HG03575 (cell line): ENCODE measurements at regions not wholly inside any gene's neighbourhood (a gene's known extent, or its start where the extent isn't known, plus 50 kb on each side); places are given as distances from the start of the nearest gene placed in this dataset.

ENCODE experiments used
- ATAC-seq: cut with Tn5 transposase; IDR thresholded peaks from one replicate; pipeline ENCODE4 v1.9.1; 2021; ENCODE audit not compliant: unreplicated experiment, insufficient number of reproducible peaks, low FRiP score; ENCODE audit errors: extremely low read depth

DNA sequence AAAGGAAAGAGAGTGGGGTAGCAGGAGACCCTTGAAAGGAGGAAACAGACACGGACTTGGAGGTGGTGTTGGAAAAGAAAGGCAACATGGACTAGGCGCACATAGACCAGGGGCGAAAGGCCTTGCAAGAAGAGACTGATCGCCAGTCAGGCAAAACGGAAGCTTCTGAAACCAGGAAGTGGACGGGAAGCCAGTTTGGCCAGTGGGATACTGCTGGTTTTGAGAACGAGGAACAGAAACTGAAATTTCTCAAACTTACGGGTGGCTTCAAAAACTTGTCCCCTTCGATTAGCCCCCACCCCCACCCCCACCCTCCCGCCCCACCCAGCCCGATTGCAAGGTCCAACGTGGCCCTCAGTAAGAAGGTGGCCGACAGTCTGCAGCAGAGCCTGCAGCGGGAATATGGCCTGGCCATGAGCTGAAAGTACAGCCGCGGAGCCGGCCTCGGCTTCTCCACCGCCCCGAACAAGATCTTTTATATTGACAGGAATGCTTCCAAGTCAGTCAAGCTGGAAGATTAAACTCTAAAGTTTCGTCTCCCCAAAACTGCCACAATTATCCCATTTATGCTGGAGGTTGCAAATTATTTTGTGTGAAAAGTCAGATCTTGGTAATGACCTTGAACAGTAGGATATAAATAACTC lies 364.7 kb downstream of the BCAT1 start:
- ATAC-seq = no peak

DNA sequence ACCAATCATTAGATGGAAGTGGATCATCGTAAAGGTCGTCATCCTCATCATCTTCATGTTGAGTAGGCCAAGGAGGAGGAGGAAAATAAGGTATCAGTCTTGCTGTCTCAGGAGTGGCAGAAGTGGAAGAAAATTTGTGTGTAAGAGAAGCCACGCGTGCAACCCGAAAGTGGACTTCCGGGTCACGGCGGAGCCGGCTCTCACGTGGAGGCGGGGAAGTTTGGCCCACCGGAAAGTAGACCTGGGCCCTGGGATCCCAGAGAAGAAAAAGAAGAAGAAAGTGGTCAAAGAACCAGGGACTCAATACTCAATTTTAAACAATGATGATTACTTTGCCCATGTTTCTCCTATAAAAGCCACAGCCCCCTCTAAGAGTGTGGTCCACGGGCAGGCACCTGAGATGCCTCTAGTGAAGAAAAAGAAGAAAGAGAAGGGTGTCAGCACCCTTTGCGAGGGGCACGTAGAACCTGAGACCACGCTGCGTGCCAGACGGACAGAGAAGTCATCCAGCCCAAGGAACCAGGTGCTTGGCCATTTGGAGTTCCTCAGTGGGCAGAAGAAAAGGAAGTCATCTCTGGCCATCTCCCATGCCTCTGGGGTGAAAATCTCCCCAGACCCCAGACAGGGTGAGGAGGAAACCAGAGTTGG lies 365.8 kb downstream of the BCAT1 start:
- ATAC-seq = no peak

DNA sequence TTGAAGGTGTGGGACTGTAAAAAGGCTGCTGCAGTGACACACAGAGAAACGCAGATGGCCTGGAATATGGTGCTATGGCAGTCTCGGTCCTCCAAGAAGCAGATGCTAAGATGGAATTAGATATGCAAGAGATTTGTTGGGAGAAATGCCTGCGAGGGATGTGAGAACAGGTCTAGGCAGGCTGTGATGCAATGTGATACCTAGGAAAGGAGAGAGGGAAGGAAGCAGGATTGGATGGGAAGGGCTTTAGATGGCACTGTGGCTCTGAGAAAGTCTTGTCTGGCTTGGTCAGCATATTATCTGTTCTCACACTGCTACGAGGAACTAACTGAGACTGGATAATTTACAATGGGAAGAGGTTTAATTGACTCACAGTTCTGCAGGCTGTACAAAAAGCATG lies 374.4 kb downstream of the BCAT1 start:
- no peak for ATAC-seq

DNA sequence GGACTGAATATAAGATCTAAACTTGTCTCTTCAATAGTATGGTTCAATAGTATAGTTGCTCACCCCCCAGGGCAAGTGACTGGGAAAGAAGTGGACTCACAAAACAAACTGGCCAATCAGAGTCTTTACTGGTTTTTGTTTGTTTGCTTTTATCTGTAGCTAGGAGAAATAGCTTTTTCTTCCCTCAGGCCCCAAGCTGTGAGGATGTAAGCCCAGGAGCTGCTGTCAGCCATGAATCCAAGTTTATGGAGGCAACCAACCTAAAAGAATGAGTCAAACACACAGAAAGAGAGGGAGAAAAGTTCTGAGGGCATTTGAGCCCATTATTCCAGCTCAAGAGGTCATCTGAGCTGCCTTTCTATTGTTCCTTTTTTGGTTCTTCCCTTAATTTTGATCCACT lies 375.3 kb downstream of the BCAT1 start:
- no peak for ATAC-seq

DNA sequence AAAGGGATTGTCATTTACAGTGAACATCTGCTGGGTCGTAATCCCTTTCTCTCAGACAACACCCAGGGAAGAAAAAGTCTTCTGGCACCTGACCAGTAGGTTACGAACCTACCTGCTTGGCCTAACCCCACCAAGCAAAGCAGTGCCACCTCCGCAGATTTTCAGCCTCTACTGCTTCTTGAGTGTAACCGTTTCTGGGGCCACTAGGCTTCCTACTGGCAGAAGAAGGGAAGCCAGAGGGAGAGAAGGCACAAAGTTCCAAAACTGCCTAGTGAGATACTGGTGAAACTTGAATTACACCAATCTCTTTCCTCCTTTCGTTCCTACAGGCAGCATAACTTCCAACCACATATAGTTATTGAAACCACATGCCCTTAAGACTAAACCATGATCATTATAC lies 383.6 kb downstream of the BCAT1 start:
- no peak for ATAC-seq

DNA sequence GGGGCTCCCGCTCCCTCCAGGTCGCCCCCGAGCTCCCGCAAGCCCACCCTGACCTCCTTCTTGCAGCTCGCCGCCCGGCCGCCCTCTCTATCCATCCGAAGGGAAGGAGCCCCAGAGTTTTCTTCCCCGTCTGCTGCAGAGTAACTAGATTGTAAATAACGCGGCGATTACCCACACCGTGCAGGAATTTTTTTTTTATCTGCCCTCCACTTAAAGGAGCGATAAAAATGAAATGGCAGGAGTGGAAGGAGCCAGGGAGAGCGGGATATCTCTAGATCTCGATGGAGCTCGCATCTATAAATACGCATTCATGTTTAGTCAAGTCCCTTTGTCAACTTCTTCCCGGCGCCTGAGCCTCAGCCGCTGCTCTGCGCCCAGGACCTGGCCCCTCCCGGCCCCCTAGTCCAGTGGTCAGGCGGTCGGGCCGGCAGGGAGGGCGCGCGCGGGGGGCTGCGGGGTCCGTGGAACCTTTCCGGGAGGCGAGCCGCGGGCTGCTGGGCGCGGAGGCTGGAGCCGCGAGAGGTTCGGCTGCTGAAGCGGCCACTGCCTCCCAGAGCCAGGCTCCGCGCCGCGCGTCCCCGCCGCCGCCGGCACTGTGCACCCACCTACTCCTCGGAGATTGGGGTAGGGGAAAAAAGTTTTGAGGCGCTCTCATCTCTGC lies 386.0 kb downstream of the BCAT1 start:
- no peak for ATAC-seq

DNA sequence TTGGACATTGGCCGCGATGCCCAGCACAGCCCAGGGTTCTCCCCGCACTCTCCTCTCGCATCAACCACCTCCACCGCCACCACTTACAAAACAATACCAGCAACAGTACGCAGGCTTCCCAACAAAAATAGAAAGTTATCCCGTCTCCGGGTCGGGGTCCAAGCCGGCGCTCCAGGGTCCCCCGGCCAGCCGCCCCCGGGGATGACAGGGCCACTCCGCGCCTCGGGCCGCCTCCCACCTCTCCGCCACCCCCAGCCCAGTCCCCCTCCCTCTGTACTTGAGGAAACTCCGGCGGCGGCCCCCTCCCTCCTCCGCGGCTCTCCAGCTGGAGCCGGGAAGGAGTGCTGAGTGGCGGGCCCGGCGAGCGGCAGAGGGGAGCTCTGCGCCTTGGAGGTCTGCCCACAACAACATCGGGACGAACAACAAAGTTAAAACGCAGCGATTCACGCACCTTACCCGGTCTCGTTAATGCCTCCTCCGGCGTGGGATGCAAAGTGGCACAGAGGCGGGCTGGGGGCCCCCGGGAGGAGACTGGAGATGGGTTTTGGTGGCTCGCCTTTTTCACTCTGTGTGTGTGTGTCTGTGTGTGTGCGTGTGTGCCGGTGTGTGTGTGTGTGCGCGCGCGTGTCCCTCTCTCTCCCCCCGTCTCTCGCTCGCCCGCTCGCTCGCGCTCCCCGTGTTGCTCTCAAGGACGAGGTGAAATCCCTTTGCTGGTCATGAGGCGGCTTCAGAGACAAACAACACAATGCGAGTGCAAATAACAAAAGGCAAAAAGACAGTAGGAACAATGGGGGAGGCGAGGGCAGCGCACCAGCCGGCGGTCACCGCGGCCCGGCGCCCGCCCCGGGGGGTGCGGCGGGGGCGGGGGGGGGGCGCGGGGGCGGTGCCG lies 386.8 kb downstream of the BCAT1 start:
- ATAC-seq = no peak

DNA sequence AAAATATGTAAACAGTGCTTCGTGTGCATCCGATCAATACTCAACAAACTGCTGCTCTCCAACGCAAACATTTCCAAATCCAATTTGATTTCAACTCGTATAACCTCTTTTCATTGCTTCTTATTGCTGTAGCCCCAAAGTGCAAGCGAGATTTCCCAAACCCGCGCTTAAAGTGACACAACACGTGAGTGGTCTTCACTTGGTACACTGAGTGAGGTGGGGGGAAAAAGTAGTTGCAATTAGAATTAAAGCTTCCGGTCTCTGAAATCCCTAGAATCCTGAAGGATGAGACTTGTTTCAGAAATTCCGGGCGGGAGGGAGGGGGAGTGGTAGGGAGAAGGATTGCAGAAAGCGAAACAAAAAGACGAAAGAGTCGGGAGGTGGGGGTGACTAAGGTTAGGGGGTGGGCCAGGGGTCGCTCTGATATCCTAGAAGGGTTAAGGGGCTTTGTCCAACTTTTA lies 387.5 kb downstream of the BCAT1 start:
- no peak for ATAC-seq

DNA sequence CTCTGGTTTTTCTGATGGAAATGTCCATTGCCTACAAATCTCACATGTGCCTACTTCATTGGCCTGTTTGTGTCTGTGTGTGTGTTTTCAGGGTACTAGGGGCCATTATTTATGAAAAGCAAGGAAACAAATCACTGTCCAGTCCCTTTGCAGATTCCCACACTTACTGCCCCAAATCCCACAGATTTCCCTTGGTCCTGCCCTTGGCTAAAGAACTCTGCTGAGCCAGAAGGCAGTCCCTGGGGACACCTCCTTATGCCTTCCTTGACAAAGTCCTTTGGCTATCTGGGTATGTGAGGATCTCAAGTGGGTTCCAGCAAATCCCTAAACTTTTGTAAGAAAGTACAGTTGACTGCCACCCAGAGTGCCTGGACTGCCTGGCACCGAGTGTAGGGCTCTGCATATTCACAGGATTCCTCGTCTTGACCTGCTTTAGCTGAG lies 388.1 kb downstream of the BCAT1 start:
- ATAC-seq = no peak

DNA sequence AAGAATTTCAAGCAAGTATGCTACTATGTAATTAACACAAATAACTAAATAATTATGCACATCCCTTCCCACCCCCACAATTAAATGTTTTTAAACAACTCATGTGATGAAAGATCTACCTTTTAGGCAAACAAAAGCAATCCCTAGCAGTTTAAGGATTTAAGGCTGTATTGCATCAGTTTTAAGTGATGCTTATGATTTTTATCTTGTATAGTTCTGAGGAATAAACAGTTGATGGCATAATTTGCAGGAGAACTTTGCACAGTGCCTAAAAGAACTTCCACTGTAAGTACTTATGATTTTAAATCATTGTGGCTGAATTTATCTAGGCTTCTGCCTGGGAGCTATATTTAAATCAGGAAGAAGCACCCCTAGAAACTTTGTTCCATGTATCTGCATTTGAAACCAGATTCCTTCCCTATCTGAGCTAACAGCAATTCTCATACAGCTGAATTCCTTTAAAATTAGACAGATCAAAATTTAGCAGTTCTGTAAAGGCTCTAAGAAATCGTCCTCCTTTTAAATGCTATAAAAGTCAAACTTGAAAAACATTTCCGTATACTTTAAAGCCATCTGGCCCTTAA lies 388.6 kb downstream of the BCAT1 start:
- ATAC-seq = no peak

DNA sequence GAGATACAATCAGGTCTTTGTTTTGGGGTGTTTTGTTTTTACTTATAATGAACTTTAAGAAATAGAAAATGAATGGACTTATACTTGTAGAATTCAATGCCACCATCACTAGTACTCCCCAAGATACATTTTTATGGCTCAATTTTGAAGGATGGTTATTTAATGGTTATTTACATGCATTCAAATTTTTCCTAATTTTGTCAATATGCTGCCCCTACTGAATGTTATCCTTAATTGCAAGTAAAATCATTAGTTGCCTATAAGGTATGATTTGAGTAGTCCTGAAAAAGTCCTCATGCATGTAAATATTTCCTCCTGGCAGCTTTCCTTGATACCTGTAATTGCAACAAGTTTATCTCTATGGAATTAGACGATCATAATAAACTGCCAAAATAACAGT lies 391.2 kb downstream of the BCAT1 start:
- ATAC-seq = no peak

DNA sequence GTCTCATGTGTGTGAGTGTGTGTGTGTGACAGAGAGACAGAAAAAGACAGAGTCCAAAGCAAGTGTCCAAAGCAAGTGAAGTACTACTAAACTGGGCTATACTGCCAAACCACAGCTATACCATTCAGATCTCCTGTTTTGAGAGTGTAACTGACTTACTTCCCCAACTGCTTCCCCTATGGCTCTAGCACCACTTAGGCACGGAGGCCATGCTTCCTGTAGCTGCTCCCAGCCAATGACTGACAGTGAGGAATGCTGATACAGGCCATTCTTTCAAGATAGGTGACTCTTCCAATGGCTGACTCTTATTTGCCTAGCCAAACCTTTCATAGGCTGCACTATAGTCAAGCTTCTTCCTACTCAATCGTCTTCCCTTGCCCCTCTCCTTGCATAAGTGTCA lies 393.2 kb downstream of the BCAT1 start:
- no peak for ATAC-seq

DNA sequence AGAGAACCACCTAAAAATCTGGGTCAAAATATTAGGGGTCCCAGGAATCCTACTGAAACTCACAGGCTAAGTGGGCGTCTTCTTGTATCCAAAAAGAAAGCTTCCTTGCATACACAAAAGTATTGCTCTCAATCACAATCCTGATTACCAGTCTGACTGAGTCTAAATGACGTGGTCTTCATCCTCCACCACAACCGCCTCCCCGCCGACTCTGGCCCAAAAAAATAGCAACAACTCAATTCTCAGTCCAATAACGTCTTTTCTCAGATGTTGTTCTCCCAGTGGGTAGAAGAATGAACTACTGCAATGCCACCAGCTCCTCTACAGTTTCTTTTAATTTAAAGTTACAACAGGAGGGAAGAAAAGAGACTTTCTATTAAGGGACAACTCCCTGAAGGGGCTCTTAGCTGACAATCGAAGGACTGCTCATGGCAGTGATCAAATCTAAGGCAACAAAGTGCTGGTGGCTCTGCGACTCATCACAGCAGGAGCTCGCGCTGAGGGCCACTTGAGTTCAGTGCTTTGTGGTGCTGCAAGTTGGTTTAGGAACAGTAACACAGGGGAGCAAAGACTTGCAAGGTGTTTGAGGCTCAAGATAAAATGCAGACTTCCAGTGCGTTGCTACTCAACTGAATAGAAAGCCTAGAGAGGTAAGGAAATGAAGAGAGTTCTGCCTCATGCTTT lies 394.1 kb downstream of the BCAT1 start:
- ATAC-seq = no peak

DNA sequence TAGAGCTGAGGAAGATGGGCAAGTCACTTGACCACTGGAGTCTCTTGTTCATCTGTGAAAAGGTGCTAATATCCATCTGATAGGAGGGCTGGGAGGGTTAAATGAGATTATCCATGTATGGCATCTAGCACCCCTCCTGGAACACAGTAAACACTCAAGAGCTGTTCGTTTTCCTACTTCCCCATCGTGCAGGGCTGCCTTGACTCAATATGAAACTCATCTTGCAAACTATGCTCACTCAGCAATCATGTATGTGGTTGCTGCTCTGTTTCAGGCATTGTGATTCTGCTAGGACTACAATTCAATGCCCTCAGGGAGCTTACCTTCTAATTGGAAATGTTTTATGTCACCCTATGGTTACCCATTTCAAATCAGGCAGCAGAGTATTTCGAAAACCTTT lies 395.6 kb downstream of the BCAT1 start:
- ATAC-seq = no peak

DNA sequence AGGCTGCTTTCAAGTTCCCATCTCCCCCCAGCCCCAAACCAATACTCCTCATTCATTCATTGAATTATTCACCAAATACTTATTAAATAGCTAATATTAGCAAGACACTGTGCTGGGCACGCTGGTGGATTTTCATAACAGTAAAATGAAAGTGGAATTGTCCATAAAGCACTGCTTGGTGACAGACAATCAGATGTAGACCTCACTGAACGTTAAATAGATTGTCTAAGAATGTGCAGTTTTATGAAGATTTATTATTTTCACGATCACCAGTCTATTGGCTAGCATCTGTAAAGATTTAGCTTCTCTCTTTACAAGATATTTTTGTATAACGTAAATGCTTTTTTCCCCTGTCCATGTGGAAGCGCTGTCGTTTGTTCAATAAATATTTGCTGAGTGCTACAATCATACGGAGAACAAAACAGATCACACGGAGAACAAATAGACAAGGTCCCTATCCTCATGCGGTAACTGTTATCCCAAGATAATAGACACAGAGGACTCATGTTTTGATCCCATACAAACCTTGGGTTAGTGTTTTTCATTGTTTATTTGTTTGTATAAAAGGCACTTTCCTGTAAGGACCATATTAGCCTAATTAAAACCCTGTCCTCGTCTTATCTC lies 397.6 kb downstream of the BCAT1 start:
- ATAC-seq = no peak

DNA sequence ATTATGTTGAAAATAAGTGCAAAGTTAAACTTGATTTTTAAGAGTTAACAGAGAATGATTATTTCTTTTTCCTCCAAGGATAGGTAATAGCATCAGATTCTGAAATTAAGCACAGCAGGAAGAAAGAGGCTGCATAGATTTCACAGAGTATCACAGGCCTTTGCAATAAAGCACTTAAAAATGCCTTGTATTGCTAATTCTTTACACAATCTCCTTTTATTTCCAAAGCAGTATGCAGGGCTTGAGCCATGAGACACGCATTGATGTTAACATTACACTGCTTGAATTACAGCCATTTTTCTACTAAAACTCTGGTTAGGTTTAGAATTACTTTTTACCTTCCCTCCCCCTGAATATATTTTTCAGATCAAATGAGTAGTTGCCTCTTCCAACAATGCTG lies 398.3 kb downstream of the BCAT1 start:
- no peak for ATAC-seq

DNA sequence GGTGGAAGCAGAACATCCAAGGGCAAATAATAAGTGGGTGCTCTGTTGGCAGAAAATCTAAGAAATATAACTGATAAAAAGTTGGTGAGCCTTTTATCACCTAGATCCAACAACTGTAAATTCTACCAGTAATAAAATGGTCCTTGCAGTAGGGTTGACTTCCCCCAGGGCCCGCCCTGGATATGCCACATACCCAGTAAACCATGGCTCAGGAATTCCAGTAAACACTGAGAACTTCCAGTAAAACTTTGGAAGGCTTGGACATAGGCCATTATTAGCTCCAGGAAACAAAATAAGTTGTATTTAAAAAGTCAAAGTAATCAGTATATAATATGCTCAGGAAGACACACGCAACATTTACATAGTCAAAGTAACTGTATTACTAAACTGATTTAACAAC lies 402.2 kb downstream of the BCAT1 start:
- no peak for ATAC-seq

DNA sequence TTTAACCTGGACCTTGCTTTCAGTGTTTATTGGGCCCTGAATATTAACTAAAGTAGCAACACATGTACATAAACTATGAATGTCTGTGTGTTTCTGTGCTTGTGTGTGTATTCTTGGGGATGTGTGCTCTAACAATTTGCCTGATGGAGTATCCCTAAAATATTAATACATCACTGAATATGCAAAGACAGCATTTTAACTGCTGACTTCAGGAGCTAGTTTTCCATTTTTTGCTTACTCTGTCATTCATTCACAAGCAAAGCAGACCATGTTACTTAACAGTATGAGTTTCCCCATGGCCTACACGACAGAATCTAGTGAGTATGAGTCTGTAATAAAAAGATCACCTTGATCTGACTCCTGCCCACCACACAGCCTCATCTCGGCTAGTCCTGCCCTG lies 402.8 kb downstream of the BCAT1 start:
- ATAC-seq = no peak
